ENCODE measurements at regions not wholly inside any gene's neighbourhood (a gene's known extent, or its start where the extent isn't known, plus 50 kb on each side); places are given as distances from the start of the nearest gene placed in this dataset.

DNA sequence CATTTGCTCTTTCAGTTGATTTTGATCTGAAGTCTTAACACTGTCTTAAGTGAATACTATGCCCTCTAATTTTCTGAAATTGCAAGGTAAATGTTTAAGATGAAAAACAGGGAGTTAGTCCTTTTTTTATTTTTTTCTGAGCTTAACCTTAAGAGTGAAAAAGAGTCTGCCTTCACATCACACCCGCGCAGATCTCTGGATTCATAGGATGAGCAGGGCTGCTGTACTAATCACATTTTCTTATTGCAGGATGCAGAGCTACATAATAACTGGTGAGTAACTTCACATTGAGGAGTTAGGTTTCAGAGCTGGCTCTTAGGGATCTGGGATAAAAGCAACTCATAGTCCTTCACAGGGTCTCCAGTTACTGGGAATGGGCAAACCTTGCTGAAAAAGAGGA lies 188.7 kb upstream of the ATP1B1 start:
- DNase-seq (ENCODE audit: low read depth in 2 of 2), result no peak

DNA sequence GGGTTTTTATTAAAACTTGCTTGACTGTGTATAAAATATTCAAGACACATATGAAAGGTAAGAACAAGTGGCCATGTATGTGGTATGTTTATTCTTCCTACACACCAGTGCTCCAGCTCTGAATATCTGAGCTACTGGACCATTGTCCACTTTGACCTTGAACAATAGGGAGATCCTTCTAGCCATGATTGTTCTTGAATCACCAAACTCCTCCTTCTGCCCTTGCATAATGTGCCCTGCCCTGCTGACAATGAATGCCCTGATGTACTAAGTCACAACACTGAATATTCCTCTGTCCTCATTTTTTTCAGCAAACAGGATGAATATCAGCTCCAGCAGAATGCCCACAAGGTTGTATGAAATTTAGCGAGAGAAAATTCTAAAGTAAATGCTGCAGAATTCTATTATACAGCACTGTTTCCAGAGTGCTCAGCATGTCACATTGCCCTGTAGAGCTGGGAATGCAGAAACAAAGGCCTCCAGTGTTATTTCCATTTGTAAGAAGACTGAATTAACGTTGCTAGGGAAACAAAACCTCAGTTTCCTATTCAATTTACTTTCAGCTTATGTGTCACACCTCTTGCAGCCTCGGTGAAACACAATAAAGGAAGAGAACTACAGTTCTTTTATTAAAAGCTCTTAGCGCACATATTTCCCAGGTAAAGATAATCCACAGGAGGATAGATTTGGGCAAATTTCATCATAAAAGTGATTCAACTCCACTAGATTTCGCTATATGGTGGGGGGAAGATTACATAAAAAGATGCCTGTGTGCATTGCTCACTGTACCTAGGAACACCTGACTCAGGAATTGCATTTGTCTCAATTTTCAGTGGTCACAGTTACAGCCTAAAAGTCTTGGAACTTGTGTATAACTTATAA lies 187.4 kb upstream of the ATP1B1 start:
- no peak for DNase-seq (ENCODE audit: low read depth in 2 of 2)

DNA sequence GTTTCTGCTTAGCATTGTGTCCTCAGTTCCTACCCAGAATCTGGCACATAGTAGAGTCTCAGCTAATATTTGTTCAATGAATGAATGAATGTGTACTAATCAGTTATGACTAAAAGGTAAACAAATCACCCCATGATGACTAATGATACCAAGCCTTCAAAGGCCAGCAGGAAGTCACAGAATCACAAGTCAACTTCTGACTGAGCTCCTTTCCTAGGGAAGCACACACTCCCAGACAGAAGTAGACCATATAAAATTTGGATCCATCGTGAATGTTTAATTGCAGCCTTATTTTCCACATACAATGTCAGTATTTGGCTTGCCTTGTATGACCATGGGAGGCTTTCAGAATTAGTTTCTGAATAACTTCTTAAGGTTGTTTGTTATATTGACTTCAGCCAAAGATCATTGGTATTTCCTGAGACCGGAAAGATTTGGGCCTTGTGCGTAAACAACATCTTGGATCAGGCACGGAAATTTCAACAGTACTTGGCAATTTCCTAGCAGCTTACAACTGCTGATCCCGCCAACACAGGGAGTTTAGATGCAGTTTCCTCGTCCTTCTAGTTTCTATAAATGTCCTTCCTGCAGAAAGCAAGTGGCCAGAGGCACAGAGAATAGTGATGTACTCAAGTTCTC lies 185.9 kb upstream of the ATP1B1 start:
- DNase-seq (ENCODE audit: low read depth in 2 of 2), result no peak

DNA sequence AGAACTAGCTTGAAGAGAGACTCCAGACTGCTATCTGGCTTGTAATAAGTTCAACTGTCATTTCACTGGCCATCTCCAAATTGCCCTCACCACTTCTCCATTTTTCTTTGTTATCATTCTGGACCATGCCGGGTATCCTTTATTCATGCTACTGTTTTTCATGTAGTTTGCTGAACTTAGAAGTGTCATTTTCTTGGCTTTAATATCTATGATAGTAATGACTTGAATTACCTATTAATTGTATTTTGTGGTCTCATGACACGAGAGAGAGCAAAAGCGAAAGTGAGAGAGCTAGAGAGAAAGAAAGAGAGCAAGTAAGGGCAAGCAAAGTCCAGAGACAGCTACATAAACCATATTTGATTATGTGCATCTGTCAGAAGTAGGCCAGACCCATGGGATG lies 184.9 kb upstream of the ATP1B1 start:
- DNase-seq (ENCODE audit: low read depth in 2 of 2), result no peak

DNA sequence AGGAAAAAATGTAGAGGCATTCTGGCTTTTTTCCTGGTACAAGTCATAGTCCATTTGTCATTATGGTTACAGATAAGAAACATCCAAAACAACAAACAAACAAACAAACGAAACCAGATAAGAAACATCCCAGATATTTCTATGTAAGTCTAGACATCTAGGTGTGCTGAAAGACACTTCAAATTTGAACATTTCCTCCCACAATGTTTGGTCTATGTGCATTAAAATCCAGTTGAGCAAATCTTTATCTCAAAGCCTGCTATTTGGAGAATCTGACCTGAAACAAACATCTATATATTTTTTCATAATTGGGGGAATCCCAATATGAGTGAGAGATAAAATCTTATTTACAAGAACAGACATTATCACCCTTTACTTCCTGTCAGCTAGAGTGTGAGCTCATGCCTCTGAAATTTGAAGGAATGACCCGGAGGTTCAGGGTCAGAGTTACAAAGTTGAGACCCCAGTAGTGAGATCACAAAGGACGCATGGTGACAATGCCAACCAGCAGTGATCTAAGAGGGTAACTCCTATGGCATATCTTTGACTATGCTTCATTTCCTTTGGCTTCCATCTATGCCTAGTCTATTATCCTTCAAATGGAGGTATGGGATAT lies 182.9 kb upstream of the ATP1B1 start:
- no peak for DNase-seq (ENCODE audit: low read depth in 2 of 2)

DNA sequence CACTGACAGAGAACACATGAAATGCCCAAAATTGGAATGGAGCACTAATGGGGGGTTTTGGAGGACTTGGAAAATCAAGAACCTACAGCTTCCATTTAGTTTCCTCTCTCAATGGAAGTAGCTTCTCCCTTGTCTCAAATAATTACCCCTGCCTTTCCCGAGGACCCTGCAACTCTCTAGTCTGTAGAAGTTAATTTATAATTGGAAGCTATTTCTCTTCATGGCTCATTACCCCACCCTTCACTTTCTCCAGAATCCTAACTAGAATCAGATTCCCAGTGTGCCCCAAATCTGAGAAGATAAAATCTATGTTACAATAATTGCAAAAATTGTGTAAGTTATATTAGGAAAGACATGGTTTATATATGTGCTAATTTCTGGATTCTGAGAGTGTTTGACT lies 181.5 kb upstream of the ATP1B1 start:
- no peak for DNase-seq (ENCODE audit: low read depth in 2 of 2)

DNA sequence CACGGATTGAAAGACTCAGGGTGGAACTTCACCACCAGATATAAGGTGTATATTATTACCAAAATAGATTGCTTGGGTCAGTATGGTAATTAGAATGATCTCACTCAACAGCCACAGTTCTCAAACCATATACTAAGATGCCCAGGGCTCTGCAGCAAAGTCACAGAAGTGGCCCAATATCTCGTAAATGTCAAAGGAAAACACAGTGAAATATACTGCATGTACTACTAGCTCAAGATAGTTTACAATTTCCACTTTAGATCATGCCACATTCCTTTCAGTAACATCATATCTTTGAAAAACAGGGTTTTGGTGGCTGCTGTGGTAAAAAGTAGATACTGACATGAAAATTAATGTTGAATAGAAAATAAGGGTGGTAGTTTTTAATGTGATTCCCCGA lies 180.3 kb upstream of the ATP1B1 start:
- no peak for DNase-seq (ENCODE audit: low read depth in 2 of 2)

DNA sequence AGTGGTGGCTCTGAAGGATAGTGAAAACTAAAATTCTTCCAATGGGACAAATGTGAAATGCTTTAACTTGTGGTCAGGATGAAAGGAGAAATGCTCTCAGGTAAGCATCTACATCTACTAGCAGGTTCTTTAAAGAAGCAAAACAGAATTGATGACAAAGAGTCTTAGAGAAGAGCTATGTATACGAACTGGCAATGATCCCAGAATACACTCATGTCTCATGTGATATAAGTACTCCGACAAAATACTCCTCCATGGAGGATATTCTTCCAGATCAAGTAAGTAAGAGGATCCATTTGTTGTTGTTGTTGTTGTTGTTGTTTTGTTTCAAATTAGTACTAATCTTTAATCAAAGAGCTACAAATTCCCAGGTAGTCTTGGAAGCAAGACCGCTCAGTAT lies 174.0 kb upstream of the ATP1B1 start:
- no peak for DNase-seq (ENCODE audit: low read depth in 2 of 2)

DNA sequence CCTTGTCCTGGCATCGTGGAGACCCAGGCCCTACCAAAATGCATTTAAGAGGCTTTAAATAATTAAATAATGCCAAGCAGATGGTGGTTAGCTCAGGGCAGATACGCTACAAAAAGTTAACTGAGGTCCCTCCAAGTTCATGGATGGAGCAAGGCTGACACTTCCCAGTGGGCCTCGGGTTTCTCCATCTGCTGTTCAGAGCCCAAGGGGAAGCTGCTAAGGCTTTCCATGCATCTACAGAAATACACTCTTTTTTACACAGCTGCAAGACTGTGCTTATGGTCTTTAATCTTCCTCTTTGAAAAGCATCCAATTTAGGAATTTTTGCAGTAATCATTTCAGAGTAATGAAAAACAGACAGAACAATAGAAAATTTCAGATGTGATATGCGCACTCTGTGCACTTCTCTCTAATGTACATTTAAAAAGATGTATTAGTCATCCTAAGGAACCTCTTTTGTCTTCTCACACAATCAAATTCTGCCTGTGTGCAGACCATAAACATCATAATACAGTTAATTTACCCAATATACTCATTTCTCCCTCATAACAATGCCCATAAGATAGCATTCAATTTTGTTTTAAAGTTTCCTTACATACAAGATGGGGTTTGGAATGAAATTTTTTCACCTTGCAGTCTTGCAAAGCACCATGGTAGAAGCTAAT lies 173.2 kb upstream of the ATP1B1 start:
- DNase-seq (ENCODE audit: low read depth in 2 of 2), result no peak

DNA sequence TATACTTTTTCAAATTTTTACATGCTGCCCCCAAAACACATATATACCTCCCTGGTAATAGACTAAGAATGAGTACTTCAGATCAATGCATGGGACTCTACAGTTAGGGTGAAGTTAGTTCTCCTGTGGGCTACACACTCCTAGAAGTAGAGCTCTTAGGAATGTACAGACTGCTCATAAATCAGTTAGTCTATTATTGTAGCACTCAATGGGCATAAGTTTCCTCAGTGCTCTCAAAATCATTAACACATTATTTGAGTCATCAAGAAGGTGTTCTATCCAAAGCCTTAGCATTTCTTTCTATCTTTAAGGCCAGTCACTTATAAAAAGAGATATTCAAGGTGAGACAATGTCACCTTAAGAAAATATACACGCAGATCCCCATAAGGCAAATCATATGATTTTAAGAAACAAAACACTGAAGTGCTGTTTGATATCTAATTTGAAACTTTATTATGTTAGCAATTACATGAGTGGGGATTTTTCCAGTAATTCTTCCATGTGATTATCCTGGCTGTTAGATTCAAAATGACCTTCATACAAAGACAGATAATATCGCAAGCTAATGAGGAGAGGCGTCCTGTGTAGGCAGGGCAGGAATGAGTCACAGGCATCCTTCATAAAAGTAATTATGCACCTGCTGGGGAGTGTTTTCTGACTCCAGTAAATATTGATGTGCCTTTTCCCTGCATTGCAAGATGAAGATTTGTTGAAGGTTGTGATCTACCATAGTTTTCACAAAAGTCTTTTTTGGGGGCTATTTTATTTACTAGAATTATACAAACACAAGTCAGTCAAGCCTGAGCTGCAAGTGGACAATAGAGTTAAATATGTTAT lies 167.2 kb upstream of the ATP1B1 start:
- DNase-seq (ENCODE audit: low read depth in 2 of 2), result no peak

DNA sequence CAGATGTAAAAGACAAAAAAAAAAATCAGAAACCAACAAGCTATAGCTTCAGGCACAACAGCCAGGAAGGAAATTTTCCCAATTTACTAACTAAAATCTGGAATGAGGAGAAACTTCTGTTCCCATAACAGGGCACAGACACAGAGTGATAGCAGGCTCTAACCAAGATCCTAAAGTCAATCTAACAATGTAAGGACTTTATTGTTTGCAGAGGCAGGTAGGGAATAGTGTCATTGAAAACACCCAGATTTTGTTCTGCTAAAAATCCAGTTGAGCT lies 166.6 kb upstream of the ATP1B1 start:
- no peak for DNase-seq (ENCODE audit: low read depth in 2 of 2)

DNA sequence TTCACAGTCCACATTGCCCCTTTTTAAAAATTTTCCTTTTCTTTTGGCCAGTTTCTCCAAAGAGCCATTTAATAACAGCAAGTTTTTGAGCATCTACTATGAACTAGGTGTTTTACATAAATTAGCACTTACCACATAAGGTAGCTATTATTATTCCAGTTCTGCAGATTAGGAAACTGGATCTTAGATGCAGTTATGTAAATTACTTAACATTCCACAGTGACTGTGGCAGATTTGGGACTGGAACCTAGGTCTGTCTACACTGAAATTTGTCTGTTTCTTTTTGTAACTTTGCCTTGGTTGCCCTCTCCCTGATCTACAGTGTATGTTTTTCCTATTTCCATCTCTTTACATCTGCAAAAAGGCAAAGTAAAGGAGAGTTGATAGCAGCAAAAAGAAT lies 164.8 kb upstream of the ATP1B1 start:
- no peak for DNase-seq (ENCODE audit: low read depth in 2 of 2)

DNA sequence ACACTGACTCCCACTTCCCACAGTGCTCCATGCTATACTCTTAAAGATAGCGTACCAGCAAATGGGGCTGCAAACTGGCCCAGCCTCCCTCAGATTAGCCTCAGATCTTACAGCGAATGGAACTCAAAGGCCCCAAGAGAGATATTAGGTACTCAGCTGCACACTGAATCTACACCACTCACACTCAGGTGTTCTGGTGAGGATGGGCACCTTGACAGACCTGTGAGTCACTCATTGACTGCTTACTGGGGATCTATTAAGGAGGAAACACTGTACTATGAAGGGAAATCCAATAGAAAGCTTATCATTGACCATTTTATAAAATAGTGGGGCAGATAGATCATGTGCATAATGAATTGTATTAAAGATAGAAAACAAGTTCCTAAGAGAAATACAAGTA lies 164.3 kb upstream of the ATP1B1 start:
- no peak for DNase-seq (ENCODE audit: low read depth in 2 of 2)

DNA sequence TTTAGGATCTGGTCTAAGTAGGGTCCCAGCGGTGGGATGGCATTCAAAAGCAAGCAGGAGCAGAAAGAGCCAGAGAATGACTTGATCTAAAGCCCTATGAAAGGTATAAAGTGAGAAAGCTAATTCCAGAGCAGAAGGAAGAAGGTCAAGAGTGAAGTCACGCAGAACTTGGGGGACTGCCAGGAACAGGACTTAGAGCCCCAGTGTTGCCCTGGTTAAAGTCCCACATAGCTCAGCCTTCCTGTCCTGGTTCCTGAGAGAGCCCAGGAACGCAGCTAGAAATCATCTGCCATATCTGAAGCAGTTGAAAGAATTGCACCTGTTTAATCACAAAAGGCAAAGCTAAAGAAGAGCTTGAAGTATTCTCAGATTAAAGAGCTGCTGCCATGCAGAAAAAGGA lies 160.6 kb upstream of the ATP1B1 start:
- no peak for DNase-seq (ENCODE audit: low read depth in 2 of 2)

DNA sequence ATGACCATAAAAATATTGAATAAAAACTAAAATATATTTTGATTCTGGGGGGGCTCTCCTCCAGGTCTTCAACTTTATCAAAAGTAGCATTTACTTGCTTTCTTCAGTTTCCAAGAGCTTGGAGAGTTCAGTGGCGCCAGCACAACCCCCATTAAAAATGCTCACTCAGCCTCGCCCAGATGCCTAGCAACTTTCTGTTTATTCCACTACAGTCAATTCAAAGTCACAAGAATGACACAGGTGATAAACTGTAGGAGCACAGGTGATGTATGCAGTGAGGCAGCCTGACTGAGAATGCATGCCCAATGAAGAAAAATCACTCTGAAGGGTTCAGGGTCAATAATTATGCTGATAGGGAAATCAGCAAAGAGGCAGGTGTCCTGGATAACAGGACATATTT lies 159.4 kb upstream of the ATP1B1 start:
- DNase-seq (ENCODE audit: low read depth in 2 of 2), result no peak

DNA sequence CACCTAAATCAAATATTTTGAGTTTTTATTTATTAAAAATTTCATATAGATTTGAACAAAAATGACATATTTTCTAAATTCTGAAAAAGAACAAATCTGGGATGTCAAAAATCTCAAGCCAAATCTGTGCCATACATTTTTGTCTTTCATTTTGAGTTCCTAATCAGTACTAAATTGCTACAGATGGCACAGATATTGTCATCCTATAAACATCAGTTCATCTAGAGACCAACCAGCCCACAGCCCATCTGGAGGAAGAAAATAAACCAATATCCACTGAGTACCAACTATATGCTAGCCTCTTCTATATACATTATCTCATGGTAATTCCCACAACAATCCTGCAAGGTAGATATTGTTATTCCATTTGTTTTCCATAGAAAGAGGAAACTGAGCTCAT lies 156.8 kb upstream of the ATP1B1 start:
- DNase-seq (ENCODE audit: low read depth in 2 of 2), result no peak

DNA sequence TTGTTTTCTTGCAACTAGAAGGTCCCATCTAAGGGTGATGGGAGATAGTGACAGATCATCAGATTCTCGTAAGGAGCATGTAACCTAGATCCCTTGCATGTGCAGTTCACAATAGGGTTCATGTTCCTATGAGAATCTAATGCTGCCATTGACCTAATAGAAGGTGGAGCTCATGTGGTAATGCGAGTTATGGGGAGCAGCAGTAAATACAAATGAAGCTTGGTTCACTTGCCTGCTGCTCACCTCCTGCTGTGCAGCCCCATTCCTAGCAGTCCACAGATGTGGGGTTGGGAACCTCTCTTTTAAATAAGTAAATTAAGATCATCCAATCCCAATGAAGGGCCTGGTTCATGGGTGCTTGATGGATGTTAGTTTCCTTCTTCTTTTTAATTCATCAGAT lies 148.7 kb upstream of the ATP1B1 start:
- DNase-seq (ENCODE audit: low read depth in 2 of 2), result no peak

DNA sequence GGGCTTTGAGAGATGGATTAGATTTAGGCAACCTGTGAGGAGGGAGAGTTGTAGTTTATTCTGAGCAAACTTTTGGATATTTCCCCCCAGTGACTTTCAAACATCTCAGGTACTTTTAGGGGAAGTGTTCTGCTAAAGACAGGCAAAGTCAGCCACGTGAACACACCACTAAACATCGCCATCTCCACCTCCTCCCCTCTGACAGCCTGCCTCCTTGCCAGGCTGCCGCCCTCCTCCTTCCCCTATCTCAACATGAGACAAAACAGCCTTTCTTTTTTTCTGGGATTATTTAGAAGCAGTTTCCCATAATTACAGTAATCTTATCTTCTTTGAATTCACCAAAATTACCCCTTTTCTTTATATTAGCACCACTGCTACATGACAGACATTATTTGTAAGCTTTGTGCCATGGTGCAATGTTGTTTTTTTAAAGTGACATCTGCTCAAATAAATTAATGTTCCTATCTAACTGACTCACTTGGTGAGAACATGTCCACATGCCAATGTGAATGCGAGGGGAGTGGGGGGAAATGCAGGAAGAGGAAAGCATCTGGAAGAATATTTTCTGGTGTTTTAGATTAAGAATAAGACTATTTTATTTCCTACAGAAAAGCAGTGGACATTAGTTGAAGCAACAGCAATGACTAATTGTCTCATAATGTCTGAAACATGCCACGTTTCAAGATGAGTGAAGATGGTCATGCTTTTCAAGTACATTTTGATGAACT lies 147.8 kb upstream of the ATP1B1 start:
- DNase-seq (ENCODE audit: low read depth in 2 of 2), result no peak

DNA sequence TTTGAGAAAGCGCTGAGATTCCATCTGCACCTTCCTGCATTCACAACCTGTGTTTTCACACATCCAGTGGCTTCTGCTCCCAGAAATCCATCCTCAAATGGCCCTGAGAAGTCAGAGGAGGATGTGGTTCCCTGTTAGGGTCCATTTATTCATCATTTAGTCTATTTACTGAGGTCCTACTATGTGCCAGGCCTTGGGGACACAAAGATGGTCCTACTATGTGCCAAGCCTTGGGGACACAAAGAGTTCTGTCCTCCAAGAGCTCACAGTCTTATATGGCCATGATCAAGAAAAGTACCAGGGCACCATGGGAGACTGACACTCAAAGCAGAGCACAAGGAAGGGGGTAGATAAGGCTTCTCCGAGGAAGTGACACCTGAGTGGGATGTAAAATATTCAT lies 147.1 kb upstream of the ATP1B1 start:
- no peak for DNase-seq (ENCODE audit: low read depth in 2 of 2)

DNA sequence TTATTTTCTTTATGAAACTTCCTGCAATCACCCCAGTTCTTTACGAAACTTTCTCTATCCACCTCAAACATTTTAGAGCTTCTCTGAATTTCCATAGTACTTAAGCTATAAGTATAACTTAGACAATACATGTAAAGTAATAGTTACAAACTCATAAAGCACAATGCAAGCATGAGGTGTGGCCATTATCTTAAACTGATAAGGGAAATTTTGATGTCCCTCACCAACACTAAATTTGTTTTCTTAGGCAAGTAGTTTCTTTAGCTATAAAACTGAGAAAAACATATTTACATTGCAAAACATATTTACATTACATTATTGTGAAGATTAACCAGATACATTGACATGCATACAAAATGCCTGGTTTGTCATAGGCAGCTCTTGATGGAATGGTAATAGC lies 146.4 kb upstream of the ATP1B1 start:
- no peak for DNase-seq (ENCODE audit: low read depth in 2 of 2)

DNA sequence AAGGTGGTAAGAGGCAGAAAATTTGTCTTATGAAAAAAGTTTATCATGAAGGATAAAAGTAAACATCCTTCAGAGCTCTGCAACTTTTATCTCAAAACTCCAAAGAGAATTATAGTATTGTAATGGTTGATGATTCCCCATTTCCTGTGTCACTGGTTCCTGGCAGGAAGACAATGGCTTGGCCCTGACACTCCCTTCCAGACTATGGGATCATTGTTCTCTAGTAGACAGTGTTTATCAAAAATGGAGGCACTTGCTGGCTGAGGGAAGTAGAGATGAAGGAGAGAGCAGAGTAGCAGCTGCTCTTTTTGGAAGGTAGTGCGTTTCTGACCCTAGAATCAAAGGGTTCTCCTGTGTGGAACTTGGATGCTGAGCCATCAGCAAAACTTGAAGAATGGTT lies 145.9 kb upstream of the ATP1B1 start:
- DNase-seq (ENCODE audit: low read depth in 2 of 2), result no peak

Measured in stimulated activated CD4-positive, alpha-beta T cell treated with anti-CD3 and anti-CD28 coated beads, Interleukin-15, amount 100 ng/mL, for 48 hours (primary cell).